Activated CD4-positive, alpha-beta T cell treated with anti-CD3 and anti-CD28 coated beads, Interleukin-2, amount 10 ng/mL, durations not matched to agents 7 days and 5 days (primary cell): ENCODE measurements at regions not wholly inside any gene's neighbourhood (a gene's known extent, or its start where the extent isn't known, plus 50 kb on each side); places are given as distances from the start of the nearest gene placed in this dataset.

Experiments
- CTCF ChIA-PET: fragments of 350-600 bp; sonication (Branson Sonifier 250); formaldehyde crosslinking; loops from one replicate; lab custom pipeline; 2021; ENCODE audit warnings: antibody characterized with exemption; lab: Charles Lee
- POLR2A ChIA-PET: fragments of 350-600 bp; sonication (Branson Sonifier 250); formaldehyde crosslinking; loops from one replicate; lab custom pipeline; 2021; ENCODE audit warnings: antibody characterized with exemption; lab: Charles Lee
- DNase-seq: peaks from one replicate; pipeline ENCODE4 v3.0.0-alpha.2; 2020
- H3K27ac Mint-ChIP-seq: one replicate; pipeline ENCODE4 v1.8.0; 2021; ENCODE audit warnings: mild to moderate bottlenecking, moderate library complexity, mixed read lengths
- H3K27me3 Mint-ChIP-seq: one replicate; pipeline ENCODE4 v1.8.0; 2021; ENCODE audit warnings: mixed read lengths
- H3K36me3 Mint-ChIP-seq: one replicate; pipeline ENCODE4 v1.8.0; 2021; ENCODE audit warnings: low read depth, mixed read lengths
- H3K4me1 Mint-ChIP-seq: one replicate; pipeline ENCODE4 v1.8.0; 2021; ENCODE audit warnings: mixed read lengths
- H3K4me3 Mint-ChIP-seq: one replicate; pipeline ENCODE4 v1.8.0; 2021; ENCODE audit warnings: mild to moderate bottlenecking, moderate library complexity, mixed read lengths
- H3K9me3 Mint-ChIP-seq: one replicate; pipeline ENCODE4 v1.8.0; 2021; ENCODE audit warnings: mixed read lengths

DNA sequence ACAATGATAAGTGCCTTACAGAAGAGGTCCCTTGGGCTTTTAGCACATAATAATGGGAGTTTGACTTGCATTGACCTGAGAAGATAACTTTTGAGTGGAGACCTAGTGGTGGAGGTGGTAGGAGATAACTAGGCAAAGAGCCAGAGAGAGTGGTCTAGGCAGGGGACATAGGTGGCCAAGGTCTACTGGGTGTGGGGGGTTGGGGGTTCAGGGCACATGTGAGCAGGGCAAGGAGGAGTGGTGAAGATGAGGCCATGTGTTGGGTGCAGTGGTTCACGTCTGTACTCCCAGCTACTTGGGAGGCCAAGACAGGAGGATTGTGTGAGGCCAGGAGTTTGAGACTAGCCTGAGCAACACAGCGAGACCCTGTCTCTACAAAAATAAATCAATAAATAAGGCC is 74.3 kb upstream of the CTNNBL1 start:
- H3K27me3 Mint-ChIP-seq: peaks cover 22% of the 10 kb centered on the region

DNA sequence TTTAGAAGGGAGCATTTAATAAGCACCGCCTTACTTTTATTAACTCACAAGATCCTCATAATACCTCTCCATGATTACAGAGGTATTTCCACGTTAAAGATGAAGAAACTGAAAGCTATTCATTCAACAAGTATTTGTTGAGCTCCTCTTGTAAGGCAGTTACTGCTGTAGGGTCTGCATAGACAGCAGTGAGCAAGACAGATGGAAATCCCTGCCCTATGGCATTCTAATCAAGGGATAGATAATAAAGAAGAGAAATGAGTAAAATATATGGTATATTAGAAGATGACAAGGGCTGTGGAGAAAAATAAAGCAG is 77.8 kb upstream of the CTNNBL1 start:
- ChIA-PET POLR2A (no interaction called here), CTCF (interaction anchor here (1.3 kb wide), 1 partner anchor 14 kb away, joined by 4 read pairs; no protein-coding TSS in a partner anchor)
- DNase-seq: no peak
- H3K4me1 Mint-ChIP-seq: no peaks in the 10 kb centered on the region
- H3K27me3 Mint-ChIP-seq: peaks cover 22% of the 10 kb centered on the region
- no peak overlapping the region for H3K27ac Mint-ChIP-seq
- peaks cover 9% of the 10 kb centered on the region for H3K9me3 Mint-ChIP-seq
- H3K4me3 Mint-ChIP-seq: no peak overlapping the region
- H3K36me3 Mint-ChIP-seq: no peaks in the 10 kb centered on the region

More for the DNA sequence above, 74.3 kb upstream of the CTNNBL1 start:
- H3K27ac Mint-ChIP-seq: no peak overlapping the region
- H3K4me1 Mint-ChIP-seq: no peaks in the 10 kb centered on the region
- H3K36me3 Mint-ChIP-seq: no peaks in the 10 kb centered on the region
- no peak overlapping the region for H3K4me3 Mint-ChIP-seq
- ChIA-PET POLR2A (no interaction called here), CTCF (no interaction called here)
- H3K9me3 Mint-ChIP-seq: peaks cover 9% of the 10 kb centered on the region
- DNase-seq: no peak

DNA sequence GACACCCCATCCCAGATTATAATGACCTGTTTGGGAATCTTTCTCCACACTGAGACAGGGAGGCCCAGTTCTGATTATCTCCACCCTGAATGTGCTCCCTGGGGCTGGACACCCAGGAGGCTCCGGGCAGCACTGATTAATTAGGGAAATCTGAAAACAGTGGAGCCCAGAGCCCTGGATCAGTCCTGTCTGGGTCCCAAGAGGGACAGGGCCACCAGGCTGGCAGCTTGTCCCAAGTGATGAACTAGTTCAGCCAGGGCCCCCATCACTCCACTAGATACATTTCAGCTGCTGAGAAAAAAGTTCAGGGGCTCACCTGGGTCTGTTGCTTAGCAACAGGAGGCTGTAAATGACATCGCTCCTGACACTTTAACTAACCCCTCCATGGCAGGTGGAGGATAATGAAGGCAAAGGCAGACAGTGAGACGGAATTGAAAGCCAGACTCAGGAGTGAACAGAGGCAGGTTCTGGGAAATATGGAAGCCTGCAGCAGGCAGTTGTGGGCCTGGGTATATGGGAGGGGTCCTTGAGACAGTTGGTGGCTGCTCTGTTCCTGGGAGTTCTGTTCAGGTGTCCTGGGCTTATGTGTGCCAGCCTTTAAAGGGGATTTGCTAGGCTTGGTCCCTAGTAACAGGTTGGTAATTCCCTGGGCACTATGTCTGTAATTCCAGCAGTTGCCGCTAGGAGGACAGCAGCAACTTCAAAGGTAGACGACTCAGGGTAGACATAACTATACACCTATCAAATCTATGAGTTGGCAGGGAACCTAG is 78.3 kb upstream of the CTNNBL1 start:
- DNase-seq: no peak
- POLR2A ChIA-PET: no interaction called here
- CTCF ChIA-PET: interaction anchor here (1.3 kb wide), 1 partner anchor 15 kb away, joined by 4 read pairs; no protein-coding TSS in a partner anchor
- H3K27ac Mint-ChIP-seq: no peak overlapping the region
- no peaks in the 10 kb centered on the region for H3K4me1 Mint-ChIP-seq
- H3K4me3 Mint-ChIP-seq: no peak overlapping the region
- H3K27me3 Mint-ChIP-seq: peaks cover 18% of the 10 kb centered on the region
- no peaks in the 10 kb centered on the region for H3K36me3 Mint-ChIP-seq
- H3K9me3 Mint-ChIP-seq: peaks cover 9% of the 10 kb centered on the region

DNA sequence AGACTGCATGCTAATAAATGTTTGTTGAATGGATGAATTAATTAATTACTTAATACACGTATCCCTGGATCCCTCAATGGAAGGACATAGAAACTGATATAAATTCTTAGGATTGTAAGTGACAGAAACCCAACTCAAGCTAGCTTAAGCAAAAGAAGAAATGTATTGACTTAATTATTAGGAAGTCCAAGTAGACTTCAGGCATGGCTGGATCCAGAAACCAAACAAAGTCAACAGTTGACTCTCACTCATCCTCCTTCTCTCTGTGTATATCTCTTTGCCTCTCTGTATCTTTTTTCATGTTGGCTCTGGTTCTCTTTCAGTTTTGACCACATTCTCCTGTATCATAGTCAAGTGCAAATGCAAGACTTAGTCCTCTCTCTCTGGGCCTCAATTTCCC is 82.0 kb upstream of the CTNNBL1 start:
- H3K36me3 Mint-ChIP-seq: no peaks in the 10 kb centered on the region
- peaks cover 2% of the 10 kb centered on the region for H3K27me3 Mint-ChIP-seq
- CTCF ChIA-PET: no interaction called here
- H3K4me3 Mint-ChIP-seq: no peak overlapping the region
- POLR2A ChIA-PET: no interaction called here
- H3K4me1 Mint-ChIP-seq: no peaks in the 10 kb centered on the region
- no peak overlapping the region for H3K27ac Mint-ChIP-seq
- no peak for DNase-seq
- peaks cover 9% of the 10 kb centered on the region for H3K9me3 Mint-ChIP-seq

DNA sequence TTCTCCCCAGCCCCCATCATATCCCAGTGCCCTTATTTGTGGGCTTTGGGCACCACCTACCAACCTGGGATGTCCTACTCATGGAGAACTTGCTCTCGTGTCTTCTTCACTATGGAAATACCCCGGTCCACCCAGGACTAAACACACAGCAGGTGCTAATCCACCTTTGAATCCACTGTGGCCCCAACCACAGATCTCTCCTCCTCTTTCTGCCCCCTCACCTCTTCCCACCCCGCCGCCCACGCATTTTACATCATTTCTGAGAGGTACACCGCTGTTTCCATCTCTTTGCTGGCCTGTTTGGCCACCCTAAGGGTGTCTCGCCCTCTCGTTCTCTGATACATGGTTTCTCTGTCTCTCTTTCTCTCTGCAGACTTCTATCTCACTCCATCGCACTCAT is 82.5 kb upstream of the CTNNBL1 start:
- Mint-ChIP-seq H3K27me3 (peaks cover 2% of the 10 kb centered on the region), H3K36me3 (no peaks in the 10 kb centered on the region), H3K4me1 (no peaks in the 10 kb centered on the region), H3K4me3 (no peak overlapping the region), H3K9me3 (peaks cover 8% of the 10 kb centered on the region), H3K27ac (no peak overlapping the region)
- CTCF ChIA-PET: no interaction called here
- POLR2A ChIA-PET: no interaction called here
- DNase-seq: no peak

GRCh38 chr20:37610203-37610798 is 82.6 kb upstream of the BLCAP start:
- no peaks in the 10 kb centered on the region for H3K4me1 Mint-ChIP-seq
- H3K9me3 Mint-ChIP-seq: no peaks in the 10 kb centered on the region
- no peaks in the 10 kb centered on the region for H3K36me3 Mint-ChIP-seq
- no peak overlapping the region for H3K4me3 Mint-ChIP-seq
- no peaks in the 10 kb centered on the region for H3K27me3 Mint-ChIP-seq
- H3K27ac Mint-ChIP-seq: no peak overlapping the region
- POLR2A ChIA-PET: no interaction called here
- no peak for DNase-seq
- CTCF ChIA-PET: no interaction called here

- Mint-ChIP-seq H3K4me1 (no peaks in the 10 kb centered on the region), H3K4me3 (no peak overlapping the region), H3K27ac (no peak overlapping the region), H3K9me3 (no peaks in the 10 kb centered on the region), H3K27me3 (peaks cover 23% of the 10 kb centered on the region), H3K36me3 (no peaks in the 10 kb centered on the region)
- DNase-seq: no peak
- ChIA-PET POLR2A (no interaction called here), CTCF (no interaction called here)
Observed at GRCh38 chr20:37602634-37603033, 75.0 kb upstream of the BLCAP start.

GRCh38 chr20:37600486-37600885 is 72.8 kb upstream of the BLCAP start:
- H3K4me1 Mint-ChIP-seq: no peaks in the 10 kb centered on the region
- CTCF ChIA-PET: no interaction called here
- no peak overlapping the region for H3K27ac Mint-ChIP-seq
- no peak for DNase-seq
- H3K4me3 Mint-ChIP-seq: no peak overlapping the region
- peaks cover 27% of the 10 kb centered on the region for H3K27me3 Mint-ChIP-seq
- POLR2A ChIA-PET: no interaction called here
- H3K9me3 Mint-ChIP-seq: no peaks in the 10 kb centered on the region
- H3K36me3 Mint-ChIP-seq: no peaks in the 10 kb centered on the region

DNA sequence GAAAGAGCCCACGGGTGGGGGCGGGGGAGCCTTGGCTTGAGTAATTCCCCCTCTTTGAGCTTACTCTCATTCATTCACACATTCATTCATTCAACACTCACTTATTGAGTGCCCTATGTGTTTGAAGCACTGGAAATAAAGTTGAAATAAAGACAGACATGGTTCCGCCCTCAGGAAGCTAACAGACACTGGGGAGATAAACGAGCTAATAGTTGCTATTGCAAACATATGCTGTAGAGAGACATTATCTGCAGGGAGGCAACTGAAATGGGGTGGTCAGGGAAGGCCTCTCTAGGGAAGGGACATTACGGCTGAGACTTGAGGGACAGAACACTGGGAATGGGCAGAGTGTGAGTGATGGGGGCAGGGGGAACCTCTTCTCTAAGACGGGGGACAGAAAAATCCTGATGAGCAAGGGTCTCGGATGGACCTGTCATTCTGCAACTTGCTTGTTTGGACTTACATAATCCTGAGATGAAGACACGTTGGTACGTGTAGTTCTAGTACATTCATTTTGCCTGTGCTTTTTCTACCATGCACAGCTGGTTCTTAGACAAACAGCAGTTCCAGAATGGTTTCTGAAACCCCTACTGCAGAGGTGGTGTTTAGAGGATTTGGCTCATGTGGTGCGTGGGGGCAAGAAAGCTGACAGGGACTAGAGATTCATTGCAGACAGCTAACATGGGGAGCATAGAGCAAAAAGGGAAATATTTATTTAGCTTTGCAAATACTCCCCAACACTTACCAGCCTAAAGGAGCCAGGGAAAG is 71.1 kb upstream of the BLCAP start:
- Mint-ChIP-seq H3K9me3 (no peaks in the 10 kb centered on the region), H3K4me1 (no peaks in the 10 kb centered on the region), H3K27me3 (peaks cover 22% of the 10 kb centered on the region), H3K36me3 (no peaks in the 10 kb centered on the region), H3K4me3 (no peak overlapping the region), H3K27ac (no peak overlapping the region)
- POLR2A ChIA-PET: no interaction called here
- no peak for DNase-seq
- CTCF ChIA-PET: no interaction called here

GRCh38 chr20:37598100-37598543 is 70.4 kb upstream of the BLCAP start:
- no peak overlapping the region for H3K4me3 Mint-ChIP-seq
- CTCF ChIA-PET: no interaction called here

GRCh38 chr20:37596890-37597536 is 69.3 kb upstream of the BLCAP start:
- POLR2A ChIA-PET: no interaction called here
- peaks cover 19% of the 10 kb centered on the region for H3K27me3 Mint-ChIP-seq
- CTCF ChIA-PET: no interaction called here
- DNase-seq: no peak
- H3K4me1 Mint-ChIP-seq: no peaks in the 10 kb centered on the region
- no peaks in the 10 kb centered on the region for H3K9me3 Mint-ChIP-seq
- H3K36me3 Mint-ChIP-seq: no peaks in the 10 kb centered on the region
- no peak overlapping the region for H3K27ac Mint-ChIP-seq
- no peak overlapping the region for H3K4me3 Mint-ChIP-seq

More at GRCh38 chr20:37598100-37598543, 70.4 kb upstream of the BLCAP start:
- H3K9me3 Mint-ChIP-seq: no peaks in the 10 kb centered on the region
- H3K27ac Mint-ChIP-seq: no peak overlapping the region
- POLR2A ChIA-PET: no interaction called here
- H3K27me3 Mint-ChIP-seq: peaks cover 22% of the 10 kb centered on the region
- no peaks in the 10 kb centered on the region for H3K4me1 Mint-ChIP-seq
- no peaks in the 10 kb centered on the region for H3K36me3 Mint-ChIP-seq
- no peak for DNase-seq

- CTCF ChIA-PET: no interaction called here
- Mint-ChIP-seq H3K9me3 (no peaks in the 10 kb centered on the region), H3K4me3 (no peak overlapping the region), H3K27ac (no peak overlapping the region), H3K27me3 (peaks cover 22% of the 10 kb centered on the region), H3K36me3 (no peaks in the 10 kb centered on the region), H3K4me1 (no peaks in the 10 kb centered on the region)
- DNase-seq: no peak
- POLR2A ChIA-PET: no interaction called here
Observed at GRCh38 chr20:37596168-37596567, 68.5 kb upstream of the BLCAP start.

- CTCF ChIA-PET: no interaction called here
- Mint-ChIP-seq H3K27me3 (peaks cover 17% of the 10 kb centered on the region), H3K27ac (no peak overlapping the region), H3K36me3 (no peaks in the 10 kb centered on the region), H3K4me1 (no peaks in the 10 kb centered on the region), H3K4me3 (no peak overlapping the region), H3K9me3 (no peaks in the 10 kb centered on the region)
- POLR2A ChIA-PET: no interaction called here
- no peak for DNase-seq
Observed at GRCh38 chr20:37593710-37594109, 66.0 kb upstream of the BLCAP start.
